NCI-H748 (cell line): ENCODE measurements at regions not wholly inside any gene's neighbourhood (a gene's known extent, or its start where the extent isn't known, plus 50 kb on each side); places are given as distances from the start of the nearest gene placed in this dataset.

Experiments
- DNase-seq: peaks from one replicate; lab custom pipeline; 2025; ENCODE audit not compliant: unreplicated experiment; lab: John Stamatoyannopoulos, UW

GRCh38 chr7:41013117-41013516 is 689.8 kb downstream of the INHBA start:
- no peak for DNase-seq

- no peak for DNase-seq
These were observed 690.8 kb downstream of the INHBA start for GRCh38 chr7:41012041-41012440.

GRCh38 chr7:41010967-41011366 is 691.9 kb downstream of the INHBA start:
- no peak for DNase-seq

GRCh38 chr7:41010418-41010817 is 692.5 kb downstream of the INHBA start:
- DNase-seq: no peak

GRCh38 chr7:41007811-41008210 is 695.1 kb downstream of the INHBA start:
- DNase-seq: no peak

GRCh38 chr7:41007351-41007751 is 695.5 kb downstream of the INHBA start:
- no peak for DNase-seq

GRCh38 chr7:41006306-41006995 is 696.4 kb downstream of the INHBA start:
- no peak for DNase-seq

- no peak for DNase-seq
These were observed 697.5 kb downstream of the INHBA start for GRCh38 chr7:41005374-41005901.

- no peak for DNase-seq
These were observed 698.9 kb downstream of the INHBA start for GRCh38 chr7:41003977-41004376.

- no peak for DNase-seq
These were observed 699.3 kb downstream of the INHBA start for GRCh38 chr7:41003611-41003940.

- peak; percentile 17 for DNase-seq
These were observed 699.9 kb downstream of the INHBA start for GRCh38 chr7:41002741-41003610.

- no peak for DNase-seq
These were observed 702.8 kb downstream of the INHBA start for GRCh38 chr7:41000042-41000441.

GRCh38 chr7:40996233-40996677 is 706.6 kb downstream of the INHBA start:
- DNase-seq: no peak

GRCh38 chr7:40990841-40991240 is 712.0 kb downstream of the INHBA start:
- DNase-seq: no peak

GRCh38 chr7:40987571-40987970 is 715.3 kb downstream of the INHBA start:
- no peak for DNase-seq

GRCh38 chr7:40986351-40986873 is 716.5 kb downstream of the INHBA start:
- no peak for DNase-seq

- no peak for DNase-seq
These were observed 719.8 kb downstream of the INHBA start for GRCh38 chr7:40983111-40983510.

- DNase-seq: no peak
These were observed 723.6 kb downstream of the INHBA start for GRCh38 chr7:40979296-40979695.

GRCh38 chr7:40978047-40978446 is 724.8 kb downstream of the INHBA start:
- no peak for DNase-seq

- no peak for DNase-seq
These were observed 725.4 kb downstream of the INHBA start for GRCh38 chr7:40977533-40977932.

GRCh38 chr7:40972426-40972825 is 730.5 kb downstream of the INHBA start:
- no peak for DNase-seq

- DNase-seq: no peak
These were observed 733.2 kb downstream of the INHBA start for GRCh38 chr7:40969641-40970040.
